ENCODE measurements at regions not wholly inside any gene's neighbourhood (a gene's known extent, or its start where the extent isn't known, plus 50 kb on each side); places are given as distances from the start of the nearest gene placed in this dataset.

- TF ChIP-seq CTCF (IDR thresholded peaks at IDR 0.05; ENCODE audit: poor library complexity) = no peak
- no peak for TF ChIP-seq EZH2phosphoT487 (IDR thresholded peaks at IDR 0.05; ENCODE audit: low read depth, severe bottlenecking, unreplicated experiment)
- no peak for TF ChIP-seq EZH2 (IDR thresholded peaks at IDR 0.05; ENCODE audit: borderline replicate concordance)
Measured at GRCh38 chr11:30758946-30759504, 172.9 kb upstream of the MPPED2 start.

All from hepatocyte (in vitro differentiated cells).